Astrocyte of the hippocampus (primary cell): ENCODE measurements at regions not wholly inside any gene's neighbourhood (a gene's known extent, or its start where the extent isn't known, plus 50 kb on each side); places are given as distances from the start of the nearest gene placed in this dataset.
A peak's percentile ranks its signal among the peaks of the same experiment; 100 is the strongest.
"Not testable (repeated sequence)": the region's sequence is repeated elsewhere in the genome, so short reads cannot be mapped to it uniquely, and the experiment has no call there.

Experiments
- DNase-seq: peaks from one replicate; pipeline ENCODE4 v3.0.0; 2011; ENCODE audit warnings: low read depth, low spot score

GRCh38 chr15:93948726-93949125, 282.6 kb upstream of the MCTP2 start:
- DNase-seq = no peak

- peak; percentile 65 for DNase-seq
Observed at GRCh38 chr15:93943586-93943985, 287.8 kb upstream of the MCTP2 start.

DNA sequence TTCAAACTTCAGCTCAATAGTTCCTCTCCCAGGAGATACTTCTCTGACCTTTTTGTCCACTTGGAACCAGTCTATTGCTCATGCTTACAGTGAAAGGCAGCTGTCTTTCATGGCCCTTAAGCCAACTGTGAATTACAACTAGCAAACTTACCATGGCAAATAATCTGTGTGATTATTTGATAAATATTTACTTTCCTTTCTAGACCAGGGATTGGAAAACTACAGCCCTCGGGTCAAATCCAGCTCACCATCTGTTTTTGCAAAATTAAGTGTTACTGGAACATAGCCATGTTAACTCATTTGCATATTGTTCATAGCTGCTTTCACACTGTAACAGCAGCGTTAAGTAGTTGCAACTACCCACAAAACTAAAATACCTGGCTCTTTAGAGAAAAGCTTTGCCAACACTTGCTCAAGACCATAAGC, 289.1 kb upstream of the MCTP2 start:
- peak; percentile 41 for DNase-seq

DNA sequence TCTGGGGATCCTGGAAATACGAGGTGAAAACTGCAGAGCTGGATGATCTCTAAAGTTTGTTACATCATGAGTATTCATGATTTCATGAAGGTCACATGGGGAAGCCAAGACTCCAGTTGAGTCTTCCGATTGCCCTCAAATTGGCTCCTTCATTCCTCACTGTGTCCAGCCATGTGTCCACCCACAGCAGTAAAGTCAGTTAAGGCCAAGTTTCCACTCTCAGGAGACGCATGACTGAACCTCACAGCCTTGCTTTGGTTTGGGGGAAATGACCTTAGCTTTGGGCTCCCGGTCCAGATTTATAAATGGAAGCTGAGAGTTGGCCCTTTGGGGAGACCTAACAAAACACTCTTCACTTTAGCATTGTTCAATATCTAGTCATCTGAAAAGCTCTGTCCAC, 289.7 kb upstream of the MCTP2 start:
- DNase-seq = no peak

GRCh38 chr15:93940226-93940625, 291.1 kb upstream of the MCTP2 start:
- DNase-seq = no peak

DNA sequence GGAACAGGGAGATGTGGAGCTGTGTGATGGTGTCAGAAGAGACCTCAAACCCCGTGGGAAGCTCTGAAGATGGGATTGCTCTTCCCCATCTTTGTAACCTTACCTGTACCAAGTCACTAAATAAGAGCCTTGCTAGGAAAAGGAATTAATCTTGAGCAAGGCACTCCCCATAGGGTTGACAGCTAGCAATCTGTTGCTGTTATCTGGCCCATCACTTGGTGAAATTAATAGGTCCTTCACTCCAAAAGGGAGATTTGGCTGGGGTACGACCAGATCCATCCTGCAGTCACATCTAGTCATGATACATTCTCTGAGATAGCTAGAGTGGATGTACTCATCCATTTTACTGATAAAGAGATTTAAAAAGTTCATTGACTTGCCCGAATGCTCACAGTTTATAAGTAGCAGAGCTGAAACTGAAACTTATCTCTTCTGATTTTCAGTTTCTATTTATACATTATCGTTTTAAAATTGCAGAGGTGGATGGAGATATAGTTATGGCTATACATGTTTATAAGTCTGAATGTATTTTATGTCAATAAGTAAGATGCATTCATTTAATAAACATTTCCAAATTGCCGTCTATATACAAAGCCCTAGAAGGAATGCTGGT, 299.1 kb upstream of the MCTP2 start:
- no peak for DNase-seq

DNA sequence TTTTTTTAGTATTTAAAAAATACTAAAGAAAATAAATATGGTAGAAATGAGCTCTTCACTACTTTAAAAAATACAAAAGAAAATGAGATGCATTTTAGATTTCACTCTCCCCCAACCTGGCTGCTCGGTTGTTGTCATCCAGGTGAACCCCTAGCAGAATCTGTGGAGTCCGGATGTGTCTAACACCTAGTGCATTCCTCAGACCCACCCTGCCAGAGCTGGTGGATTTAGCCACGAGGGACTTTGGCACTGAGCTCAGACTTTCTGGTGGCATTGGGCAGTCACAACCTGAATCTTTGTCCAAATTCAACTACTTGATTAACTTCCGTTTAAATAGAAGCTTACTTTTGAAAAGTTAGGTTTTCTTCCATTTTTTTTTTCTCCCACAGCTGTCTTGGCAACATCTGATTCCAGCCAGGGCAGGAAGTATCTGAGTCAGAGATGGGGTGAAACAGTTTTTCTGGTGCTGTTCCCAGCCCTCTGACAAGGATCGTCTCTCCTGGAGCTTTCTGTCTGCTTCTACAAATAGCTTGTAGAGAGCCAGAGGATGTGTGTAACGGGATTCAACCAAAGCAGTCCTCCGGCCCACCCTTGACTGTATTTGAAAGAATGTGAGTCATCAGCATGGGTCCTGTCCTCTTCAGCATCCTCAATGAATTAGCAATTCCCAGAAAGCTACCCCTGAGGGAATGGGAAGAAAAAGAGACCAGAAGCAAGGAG, 301.8 kb upstream of the MCTP2 start:
- peak; percentile 87 for DNase-seq

GRCh38 chr15:93920204-93920603, 311.2 kb upstream of the MCTP2 start:
- DNase-seq = no peak

DNA sequence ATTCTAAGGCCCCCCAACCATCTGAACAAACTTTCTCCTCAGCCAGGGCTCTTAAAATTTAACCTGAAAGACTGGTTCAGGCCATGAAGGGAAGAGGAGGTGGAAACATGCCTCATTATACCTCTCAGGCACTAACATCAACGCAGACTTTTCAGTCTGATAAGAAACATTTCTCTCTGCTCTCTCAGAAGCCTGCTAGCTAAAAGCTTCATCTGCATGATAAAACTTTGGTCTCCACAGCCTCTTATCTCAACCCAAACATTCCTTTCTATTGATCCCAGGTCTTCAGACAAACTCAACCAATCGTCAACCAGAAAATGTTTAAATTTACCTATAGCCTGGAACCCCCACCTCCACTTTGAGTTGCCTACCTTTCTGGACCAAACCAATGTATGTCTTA, 312.6 kb upstream of the MCTP2 start:
- DNase-seq = not testable (repeated sequence)

DNA sequence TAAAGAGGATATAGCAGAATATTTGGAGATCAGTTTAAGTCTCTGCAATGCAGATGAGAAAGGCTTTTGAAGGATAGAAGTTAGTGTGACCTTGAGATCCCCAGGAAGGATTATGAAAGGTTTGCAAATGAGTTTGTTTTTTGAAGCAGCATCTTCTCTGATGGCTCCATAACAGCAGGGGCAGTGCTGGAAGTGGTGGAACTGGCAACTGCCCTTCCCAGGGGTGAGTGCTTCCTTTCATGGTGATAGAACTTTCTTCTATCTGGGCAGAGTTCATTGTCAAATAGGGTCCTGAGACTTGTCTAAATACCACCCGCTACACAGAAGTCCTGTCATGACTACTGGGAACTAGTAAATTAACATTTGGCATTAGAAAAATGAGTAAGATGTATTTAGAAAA, 314.2 kb upstream of the MCTP2 start:
- no peak for DNase-seq

- no peak for DNase-seq
Observed at GRCh38 chr15:93913871-93914270, 317.5 kb upstream of the MCTP2 start.

- DNase-seq = no peak
Observed at GRCh38 chr15:93913310-93913709, 318.1 kb upstream of the MCTP2 start.

DNA sequence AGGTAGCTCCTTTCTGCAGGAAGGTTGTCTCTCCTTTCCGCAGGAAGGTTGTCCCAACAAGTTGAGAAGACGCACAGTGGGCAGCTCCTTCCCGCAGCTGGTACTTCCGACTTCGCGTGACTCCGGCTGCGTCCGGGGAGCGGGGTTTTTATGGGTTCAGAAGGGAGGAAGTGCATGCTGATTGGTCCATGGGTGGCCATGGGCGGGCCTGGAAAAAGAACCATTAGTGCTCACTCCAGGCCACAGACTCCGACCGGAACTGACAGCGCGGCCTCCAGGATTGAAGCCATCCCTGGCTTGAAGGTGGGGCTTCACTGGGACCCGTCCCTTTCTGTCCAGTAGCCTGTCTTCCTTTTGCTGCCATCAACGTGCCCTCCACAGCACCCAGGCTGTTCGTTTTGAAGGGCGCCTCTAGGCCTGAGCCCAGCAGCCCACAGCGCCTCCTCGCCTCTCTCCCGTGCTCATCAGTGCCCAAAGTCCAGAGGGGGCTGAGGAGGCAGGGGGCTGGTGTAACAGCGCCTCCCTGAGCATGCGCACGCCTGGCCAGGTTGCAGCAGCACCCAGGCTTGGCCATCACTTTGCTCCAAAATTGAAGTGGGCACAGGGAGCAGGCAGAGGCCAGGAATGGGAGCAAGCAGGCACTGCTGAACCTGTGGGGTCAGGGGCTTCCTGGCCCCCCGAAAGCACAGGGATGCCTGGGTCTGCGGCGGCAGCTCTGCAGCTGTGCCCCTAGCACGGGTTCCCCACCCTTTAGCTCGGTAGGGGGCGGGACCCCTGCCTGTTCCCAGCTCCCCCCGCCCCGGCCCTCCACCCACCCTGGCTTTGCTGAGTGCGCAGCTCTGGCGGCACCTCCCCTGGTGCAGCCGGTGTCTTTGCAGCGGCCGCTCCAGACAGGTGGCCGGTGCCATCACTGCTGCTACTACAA, 330.6 kb upstream of the MCTP2 start:
- no peak for DNase-seq

GRCh38 chr15:93899817-93900216, 331.5 kb upstream of the MCTP2 start:
- DNase-seq = no peak

GRCh38 chr15:93897377-93897776, 334.0 kb upstream of the MCTP2 start:
- DNase-seq = no peak

GRCh38 chr15:93895976-93896770, 335.2 kb upstream of the MCTP2 start:
- DNase-seq = no peak

- DNase-seq = no peak
Observed at GRCh38 chr15:93894438-93895036, 336.8 kb upstream of the MCTP2 start.

DNA sequence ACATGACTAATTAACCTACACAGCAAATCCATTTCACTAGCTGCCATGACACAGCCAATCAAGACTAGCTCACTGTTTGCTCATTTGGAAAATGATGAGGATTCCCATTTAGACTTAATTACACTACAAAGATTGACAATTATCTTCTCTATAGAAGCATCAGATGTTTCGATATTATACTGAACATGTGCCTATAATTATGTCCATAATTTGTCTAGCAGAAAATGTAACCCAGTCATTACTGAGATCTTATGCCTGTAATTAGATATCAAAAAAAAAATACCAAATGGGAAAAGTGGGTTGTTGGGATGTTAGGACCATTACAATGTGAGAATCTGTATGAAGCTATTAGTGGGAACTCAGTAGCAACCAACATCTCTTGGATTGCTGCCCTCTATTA, 344.2 kb upstream of the MCTP2 start:
- no peak for DNase-seq

GRCh38 chr15:93882779-93883178, 348.6 kb upstream of the MCTP2 start:
- DNase-seq = no peak

GRCh38 chr15:93882141-93882540, 349.2 kb upstream of the MCTP2 start:
- no peak for DNase-seq

DNA sequence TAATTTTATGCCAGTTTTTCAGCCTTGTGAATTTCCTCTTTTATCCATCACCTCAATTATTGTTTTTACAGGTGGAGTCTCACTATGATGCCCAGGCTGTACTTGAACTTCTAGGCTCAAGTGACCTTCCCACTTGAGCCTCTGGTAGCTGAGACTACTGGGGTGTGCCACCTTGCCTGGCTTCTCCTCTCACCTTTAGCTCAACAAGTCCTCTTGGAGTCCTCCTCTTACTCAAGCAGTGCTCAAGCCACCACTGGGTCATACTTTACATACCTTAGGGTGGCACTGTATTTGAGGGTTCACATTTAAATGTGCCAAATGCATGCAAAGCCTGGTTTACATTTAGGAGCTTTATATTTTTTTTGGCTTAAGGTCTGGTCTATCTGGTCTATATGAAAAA, 350.1 kb upstream of the MCTP2 start:
- DNase-seq = no peak
